IPS DF 6.9 (cell line): ENCODE measurements at regions not wholly inside any gene's neighbourhood (a gene's known extent, or its start where the extent isn't known, plus 50 kb on each side); places are given as distances from the start of the nearest gene placed in this dataset.

Source experiments
- DNase-seq: peaks from one replicate; pipeline ENCODE4 v3.0.0-alpha.2; 2013; ENCODE audit warnings: low read depth, low spot score
- H3K27ac ChIP-seq: one replicate; pipeline ENCODE4 v1.5.1; 2013; ENCODE audit warnings: low read length, control low read depth
- H3K27me3 ChIP-seq: 2 replicates; pipeline ENCODE4 v1.6.1; 2013; ENCODE audit warnings: mild to moderate bottlenecking, low read length; ENCODE audit not compliant: control insufficient read depth, insufficient read depth
- H3K36me3 ChIP-seq: 2 replicates; pipeline ENCODE4 v1.6.1; 2013; ENCODE audit warnings: low read length; ENCODE audit not compliant: control insufficient read depth, insufficient read depth
- H3K4me1 ChIP-seq: 2 replicates; pipeline ENCODE4 v1.6.1; 2013; ENCODE audit warnings: low read length; ENCODE audit not compliant: control insufficient read depth, insufficient read depth
- H3K4me3 ChIP-seq: 2 replicates; pipeline ENCODE4 v1.5.1; 2013; ENCODE audit warnings: mild to moderate bottlenecking, low read length
- H3K9me3 ChIP-seq: 2 replicates; pipeline ENCODE4 v1.6.1; 2013; ENCODE audit warnings: low read length, inconsistent platforms; ENCODE audit not compliant: control insufficient read depth, insufficient read depth
- WGBS: extraction: QIAGEN DNeasy Blood & Tissue Kit; methylation state at CpG from one replicate; pipeline ENCODE4 v1.1.7; 2013; ENCODE audit warnings: mixed read lengths, missing lambda C conversion rate; ENCODE audit not compliant: insufficient read length, insufficient coverage; 5-methylcytosine and 5-hydroxymethylcytosine counted together

DNA sequence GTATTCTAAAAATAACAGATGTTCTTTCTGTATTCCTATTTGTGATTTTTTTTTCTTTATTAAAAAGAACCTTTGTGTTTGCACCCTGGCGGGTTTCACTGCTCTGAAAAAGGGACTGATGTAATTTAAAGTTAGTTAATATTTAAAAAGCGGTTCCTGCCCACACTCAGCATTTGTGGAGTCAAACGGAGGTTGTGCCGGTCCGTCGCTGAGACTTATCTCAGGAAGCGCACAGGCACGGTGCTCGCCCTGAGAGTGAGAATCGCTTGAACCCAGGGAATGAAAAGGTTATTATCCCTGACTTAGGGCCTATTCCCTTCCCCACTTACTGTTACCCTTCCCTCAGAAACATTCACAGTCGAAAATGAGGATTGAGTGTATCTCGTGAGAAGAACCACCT lies 366.7 kb downstream of the THBS2 start:
- no CpG with 5 or more reads among the region's 12 CpGs for WGBS
- no peak for DNase-seq
- Histone ChIP-seq H3K4me3 (no peak overlapping the region), H3K27me3 (no peaks in the 10 kb centered on the region), H3K27ac (no peak overlapping the region), H3K9me3 (no peaks in the 10 kb centered on the region), H3K4me1 (no peaks in the 10 kb centered on the region; the same call in none of the 2 replicates), H3K36me3 (no peaks in the 10 kb centered on the region)

DNA sequence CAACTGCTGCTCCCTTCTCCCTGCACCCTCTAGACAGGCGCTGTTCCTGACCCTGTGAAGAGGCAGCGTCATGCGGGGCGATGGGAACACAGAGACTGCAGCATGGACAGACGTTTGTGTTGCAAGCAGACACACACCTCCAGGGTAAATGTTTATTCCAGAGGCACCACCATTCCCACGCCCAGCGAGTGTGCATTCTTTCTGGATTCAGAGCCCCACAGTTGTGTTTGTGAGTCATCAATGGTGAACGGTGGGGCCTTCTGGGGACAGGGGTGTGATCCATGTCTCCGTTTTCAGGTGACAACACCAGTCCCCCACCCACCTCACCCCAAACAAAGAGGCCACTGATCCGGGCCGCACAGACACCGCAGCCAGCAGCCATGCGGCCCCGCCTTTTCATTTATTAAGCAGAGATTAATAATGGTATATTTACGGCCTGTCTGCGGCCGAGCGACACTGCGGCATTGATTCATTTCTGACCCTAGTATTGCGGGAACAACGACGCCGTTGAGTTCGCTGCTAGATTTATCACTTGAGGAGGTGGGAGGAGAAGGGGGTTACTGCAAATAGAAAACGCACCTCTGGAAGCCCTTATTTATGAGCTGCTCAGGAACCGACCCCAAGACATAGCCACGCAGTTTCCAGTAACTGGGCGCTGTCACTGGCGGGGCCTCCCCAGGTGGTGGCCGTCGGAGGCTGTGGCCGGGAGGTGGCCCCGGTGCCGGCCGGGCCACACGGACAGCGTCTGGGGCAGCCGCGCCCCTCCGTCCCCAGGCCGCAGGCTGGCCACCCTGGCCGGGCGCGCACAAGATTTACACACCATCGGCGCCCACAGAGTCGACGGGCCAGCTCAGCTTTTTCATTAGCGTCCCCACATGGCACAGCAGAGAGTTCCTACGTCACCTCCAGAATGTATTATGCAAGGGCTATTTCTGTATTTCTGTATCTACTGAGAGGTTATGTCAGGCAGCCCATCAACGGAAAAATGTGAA lies 367.6 kb downstream of the THBS2 start:
- H3K36me3 ChIP-seq = no peaks in the 10 kb centered on the region
- no peak overlapping the region for H3K4me3 ChIP-seq
- no peak for DNase-seq
- no peaks in the 10 kb centered on the region for H3K27me3 ChIP-seq
- H3K27ac ChIP-seq = no peak overlapping the region
- WGBS = no CpG with 5 or more reads among the region's 51 CpGs
- no peaks in the 10 kb centered on the region; the same call in none of the 2 replicates for H3K4me1 ChIP-seq
- no peaks in the 10 kb centered on the region for H3K9me3 ChIP-seq

DNA sequence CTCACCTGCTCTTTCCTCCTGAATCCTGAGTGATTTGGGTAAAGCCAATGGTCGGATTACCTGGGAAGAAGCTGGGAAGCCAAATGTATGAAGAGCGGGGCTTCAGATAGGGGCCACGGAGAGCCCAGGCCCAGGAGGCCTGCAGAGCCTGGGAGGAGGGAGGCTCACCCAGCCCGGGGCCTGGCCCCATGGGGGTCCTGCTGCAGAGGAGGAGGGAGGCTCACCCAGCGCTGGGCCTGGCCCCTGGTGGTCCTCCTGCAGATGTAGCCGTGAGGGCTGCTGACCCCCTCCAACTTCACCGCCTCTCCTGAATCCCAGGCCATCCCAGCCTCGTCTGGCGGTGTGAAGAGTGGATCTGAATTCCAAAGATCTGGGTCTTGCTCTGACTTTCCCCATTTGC lies 368.4 kb downstream of the THBS2 start:
- H3K36me3 ChIP-seq = no peaks in the 10 kb centered on the region
- H3K4me3 ChIP-seq = no peak overlapping the region
- no peak for DNase-seq
- no peaks in the 10 kb centered on the region for H3K27me3 ChIP-seq
- H3K4me1 ChIP-seq = no peaks in the 10 kb centered on the region; the same call in none of the 2 replicates
- no peak overlapping the region for H3K27ac ChIP-seq
- WGBS = no CpG with 5 or more reads among the region's 9 CpGs
- no peaks in the 10 kb centered on the region for H3K9me3 ChIP-seq

DNA sequence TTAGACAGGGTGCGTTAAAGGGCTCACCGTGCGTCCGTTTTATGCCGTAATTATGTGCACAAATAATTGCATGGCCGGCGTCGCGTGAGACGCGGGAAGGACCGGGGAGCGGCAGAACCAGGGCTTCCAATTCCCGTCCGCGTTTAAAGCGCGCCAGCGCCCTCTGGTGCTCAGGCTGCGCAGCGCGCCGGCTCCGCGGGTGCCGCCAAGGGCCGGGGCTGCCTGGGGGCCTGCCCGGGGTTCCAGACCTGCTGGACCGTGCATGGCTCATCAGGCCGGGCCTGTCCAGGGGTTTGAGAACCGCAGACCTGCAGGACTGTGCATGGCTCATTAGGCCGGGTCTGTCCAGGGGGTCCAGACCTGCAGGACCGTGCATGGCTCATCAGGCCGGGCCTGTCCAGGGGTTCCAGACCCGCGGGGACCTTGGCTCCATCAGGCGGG lies 369.0 kb downstream of the THBS2 start:
- no peaks in the 10 kb centered on the region; the same call in none of the 2 replicates for H3K4me1 ChIP-seq
- no peaks in the 10 kb centered on the region for H3K36me3 ChIP-seq
- H3K27me3 ChIP-seq = no peaks in the 10 kb centered on the region
- no peak overlapping the region for H3K4me3 ChIP-seq
- no CpG with 5 or more reads among the region's 37 CpGs for WGBS
- no peaks in the 10 kb centered on the region for H3K9me3 ChIP-seq
- DNase-seq = peak; percentile 57
- H3K27ac ChIP-seq = no peak overlapping the region

DNA sequence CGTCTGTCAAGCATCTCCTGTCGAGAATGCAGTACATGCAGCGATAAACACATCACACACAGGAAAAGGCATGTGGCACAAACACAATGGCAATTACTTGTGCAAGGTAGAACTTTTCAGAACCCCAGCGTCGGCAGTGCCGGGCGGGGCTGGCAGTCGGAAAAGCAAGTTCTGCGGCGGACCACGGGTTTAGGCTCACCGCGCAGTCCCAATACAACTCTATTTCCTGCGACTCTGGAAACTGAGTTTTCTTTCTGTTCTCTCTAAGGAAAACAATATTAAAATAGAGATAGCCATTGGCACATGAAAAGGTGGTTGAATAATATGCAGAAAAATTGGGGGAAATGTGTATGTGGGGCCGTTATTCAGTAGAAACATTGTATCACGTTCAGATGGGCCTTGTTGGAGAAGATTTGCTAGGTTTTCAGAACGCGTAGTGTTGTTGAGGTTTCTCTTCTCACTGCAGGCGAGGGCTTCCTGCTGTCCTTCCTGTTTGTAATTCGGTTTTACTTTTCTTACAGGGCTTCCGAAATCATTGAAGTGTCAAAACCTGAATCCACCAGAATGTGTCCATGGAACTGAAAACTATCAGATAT lies 369.5 kb downstream of the THBS2 start:
- no peaks in the 10 kb centered on the region; the same call in 1 of the 2 replicates for H3K4me1 ChIP-seq
- no peaks in the 10 kb centered on the region for H3K27me3 ChIP-seq
- no CpG with 5 or more reads among the region's 21 CpGs for WGBS
- H3K36me3 ChIP-seq = no peaks in the 10 kb centered on the region
- no peak overlapping the region for H3K27ac ChIP-seq
- no peak overlapping the region for H3K4me3 ChIP-seq
- no peaks in the 10 kb centered on the region for H3K9me3 ChIP-seq
- DNase-seq = no peak

DNA sequence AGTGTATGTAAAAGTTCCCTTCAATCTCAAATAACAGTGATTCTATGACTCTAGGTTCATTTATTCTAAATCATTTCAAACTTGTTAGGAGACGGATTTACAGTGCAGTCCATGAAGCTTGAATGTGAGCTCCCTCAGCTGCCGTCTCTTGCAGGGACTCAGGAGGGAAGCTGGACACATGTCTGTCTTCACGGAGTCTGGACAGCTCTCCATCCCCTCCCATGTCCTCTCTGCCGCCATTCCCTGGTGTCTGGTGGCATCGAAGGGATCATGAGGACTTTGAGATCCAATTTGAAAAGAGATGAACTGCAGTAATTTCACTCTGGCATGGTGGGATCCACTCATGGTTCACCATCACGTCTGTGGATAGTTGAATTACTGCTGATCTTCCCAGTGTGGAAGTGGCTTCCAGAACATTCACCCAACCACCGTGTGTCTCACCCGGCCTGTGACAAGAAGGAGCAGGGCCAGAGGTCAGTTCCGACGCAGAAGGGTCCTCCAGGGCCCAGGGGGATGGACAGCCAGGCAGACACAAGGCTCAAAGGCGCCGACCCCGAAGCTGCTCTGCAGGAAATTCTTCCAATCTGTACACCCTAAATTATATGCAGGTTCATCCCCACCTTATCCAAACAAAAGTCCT lies 370.1 kb downstream of the THBS2 start:
- H3K36me3 ChIP-seq = no peaks in the 10 kb centered on the region
- no CpG with 5 or more reads among the region's 13 CpGs for WGBS
- no peaks in the 10 kb centered on the region; the same call in 1 of the 2 replicates for H3K4me1 ChIP-seq
- no peak overlapping the region for H3K27ac ChIP-seq
- no peak overlapping the region for H3K4me3 ChIP-seq
- H3K27me3 ChIP-seq = no peaks in the 10 kb centered on the region
- DNase-seq = no peak
- no peaks in the 10 kb centered on the region for H3K9me3 ChIP-seq

DNA sequence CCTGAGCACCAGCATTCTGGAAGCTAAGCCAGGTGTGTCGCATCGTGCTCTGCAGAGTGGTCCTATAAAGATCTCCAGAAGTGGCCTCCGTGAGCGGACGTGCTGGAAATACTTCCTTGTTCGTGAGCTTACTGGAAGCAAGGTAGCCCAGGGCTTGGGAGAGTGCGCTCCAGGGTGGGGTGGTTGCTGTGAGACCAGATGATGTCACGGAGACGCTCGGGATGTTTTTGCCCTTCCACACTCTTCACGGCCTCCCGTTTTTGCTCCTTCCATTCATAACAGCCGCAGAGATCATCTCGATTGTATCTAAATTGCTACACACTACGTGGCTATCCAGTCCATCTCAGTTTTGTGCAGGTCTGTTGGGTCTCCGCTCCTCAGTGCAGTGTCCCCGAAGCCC lies 373.4 kb downstream of the THBS2 start:
- Histone ChIP-seq H3K27me3 (no peaks in the 10 kb centered on the region), H3K27ac (no peak overlapping the region), H3K9me3 (no peaks in the 10 kb centered on the region), H3K4me1 (no peaks in the 10 kb centered on the region; the same call in 1 of the 2 replicates), H3K4me3 (no peak overlapping the region), H3K36me3 (no peaks in the 10 kb centered on the region)
- DNase-seq = no peak
- WGBS = no CpG with 5 or more reads among the region's 17 CpGs

DNA sequence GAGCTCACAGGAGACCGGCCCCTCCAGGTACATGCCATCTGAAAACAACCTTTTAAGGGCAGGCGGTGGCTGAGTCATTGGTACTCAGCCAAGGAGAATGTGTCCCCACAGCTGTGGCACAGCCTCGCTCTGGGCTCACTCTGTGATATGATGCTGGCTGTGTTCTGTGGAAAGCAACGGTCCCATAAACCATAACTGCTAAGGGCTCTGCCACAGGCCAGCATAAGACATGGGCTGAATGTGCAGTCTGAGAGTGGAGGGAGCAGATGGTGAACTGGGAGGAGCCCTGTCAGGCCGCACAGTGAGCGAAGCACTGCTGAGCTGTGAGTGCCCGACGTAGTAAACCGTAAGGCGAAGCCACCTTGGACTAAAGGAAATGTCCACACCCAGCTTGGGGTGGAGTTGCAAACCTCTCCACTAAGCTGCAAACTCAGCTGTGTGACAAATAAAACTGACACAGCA lies 375.8 kb downstream of the THBS2 start:
- H3K36me3 ChIP-seq = no peaks in the 10 kb centered on the region
- H3K27ac ChIP-seq = no peak overlapping the region
- H3K4me1 ChIP-seq = no peaks in the 10 kb centered on the region
- H3K4me3 ChIP-seq = no peak overlapping the region
- DNase-seq = no peak
- WGBS = no CpG with 5 or more reads among the region's 10 CpGs
- H3K27me3 ChIP-seq = no peaks in the 10 kb centered on the region
- H3K9me3 ChIP-seq = no peaks in the 10 kb centered on the region

DNA sequence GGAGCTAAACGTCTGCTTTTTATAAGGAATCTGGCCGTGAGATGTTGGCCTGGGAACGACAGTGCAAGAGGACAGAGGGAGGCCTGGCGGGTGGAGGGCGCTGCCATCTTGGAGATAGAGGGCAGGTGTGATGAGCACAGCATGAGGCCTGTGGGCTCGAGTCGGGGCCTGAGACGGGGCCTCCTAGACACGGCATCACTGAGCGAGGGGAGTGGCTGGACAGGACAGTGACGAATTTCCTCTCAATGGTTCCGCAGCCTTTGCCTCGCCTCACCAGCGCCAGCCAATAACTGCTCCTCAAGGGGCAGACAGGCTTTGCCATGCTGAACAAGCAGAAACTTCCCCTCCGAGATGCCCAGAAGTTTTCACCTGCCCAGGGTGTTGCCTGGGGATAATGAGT lies 376.7 kb downstream of the THBS2 start:
- H3K36me3 ChIP-seq = no peaks in the 10 kb centered on the region
- H3K27ac ChIP-seq = no peak overlapping the region
- H3K4me3 ChIP-seq = no peak overlapping the region
- H3K27me3 ChIP-seq = no peaks in the 10 kb centered on the region
- H3K9me3 ChIP-seq = no peaks in the 10 kb centered on the region
- WGBS = no CpG with 5 or more reads among the region's 15 CpGs
- DNase-seq = no peak
- H3K4me1 ChIP-seq = no peaks in the 10 kb centered on the region

DNA sequence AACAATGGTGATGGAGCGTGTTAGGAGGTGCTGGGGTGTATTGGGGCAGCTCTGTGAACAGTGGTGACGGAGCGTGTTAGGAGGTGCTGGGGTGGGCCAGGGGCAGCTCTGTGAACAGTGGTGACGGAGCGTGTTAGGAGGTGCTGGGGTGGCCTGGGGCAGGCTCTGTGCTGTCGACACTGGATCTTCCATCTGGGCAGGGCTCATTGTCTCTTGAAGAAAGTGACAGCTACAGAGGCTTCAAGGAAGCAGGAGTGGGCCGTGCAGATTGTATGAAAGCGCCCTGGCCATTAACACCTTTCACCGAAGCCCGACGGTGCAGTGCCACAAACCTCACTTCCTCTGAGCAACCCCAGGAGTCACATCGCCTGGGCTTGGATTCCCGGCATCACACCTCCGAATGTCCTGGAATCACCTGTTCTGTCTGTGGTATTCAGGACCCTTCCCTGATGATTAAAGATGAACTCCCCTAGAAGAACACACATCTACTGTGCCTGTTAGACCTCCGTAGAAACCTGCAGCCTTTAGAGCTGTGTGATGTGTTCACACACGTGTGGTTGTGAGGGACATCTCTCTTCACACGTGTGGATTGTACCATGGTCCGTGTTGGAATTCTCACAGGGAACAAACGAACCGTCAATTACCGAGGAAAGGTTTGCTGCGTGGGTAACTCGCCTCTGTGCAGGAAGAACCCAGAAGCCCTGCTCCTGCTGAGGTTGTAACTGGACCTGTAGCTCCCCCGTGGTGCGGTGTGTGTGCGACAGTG lies 377.7 kb downstream of the THBS2 start:
- H3K27me3 ChIP-seq = no peaks in the 10 kb centered on the region
- WGBS = no CpG with 5 or more reads among the region's 26 CpGs

More for the DNA sequence above, 377.7 kb downstream of the THBS2 start:
- Histone ChIP-seq H3K9me3 (no peaks in the 10 kb centered on the region), H3K4me1 (no peaks in the 10 kb centered on the region), H3K4me3 (no peak overlapping the region), H3K27ac (no peak overlapping the region), H3K36me3 (no peaks in the 10 kb centered on the region)
- no peak for DNase-seq
